ENCODE measurements at regions not wholly inside any gene's neighbourhood (a gene's known extent, or its start where the extent isn't known, plus 50 kb on each side); places are given as distances from the start of the nearest gene placed in this dataset.

DNA sequence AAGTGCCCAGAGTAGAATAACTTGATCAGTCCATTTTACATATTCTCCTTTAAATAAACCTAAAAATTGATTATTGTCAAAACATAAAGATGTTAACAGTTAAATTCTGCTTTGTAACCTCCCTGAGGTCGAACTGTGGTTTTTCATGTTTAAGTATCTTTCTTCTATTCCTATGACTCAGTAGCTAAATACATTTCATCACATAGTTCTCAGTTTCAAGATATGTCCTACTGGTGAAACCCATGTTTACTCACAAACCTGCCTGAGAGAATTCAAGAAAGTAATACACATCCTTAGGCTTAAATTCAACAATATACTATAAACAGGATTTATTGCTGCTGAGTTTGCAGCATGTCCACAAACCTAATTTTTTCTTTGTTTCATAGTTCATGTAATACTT lies 692.9 kb downstream of the ZPLD1 start:
- TF ChIP-seq POLR2AphosphoS5 (IDR thresholded peaks at IDR 0.05; ENCODE audit: low read depth), result no peak
- no peak for TF ChIP-seq CTCF (IDR thresholded peaks at IDR 0.05; ENCODE audit: insufficient read depth, low read length)
- TF ChIP-seq, protein P1, sequence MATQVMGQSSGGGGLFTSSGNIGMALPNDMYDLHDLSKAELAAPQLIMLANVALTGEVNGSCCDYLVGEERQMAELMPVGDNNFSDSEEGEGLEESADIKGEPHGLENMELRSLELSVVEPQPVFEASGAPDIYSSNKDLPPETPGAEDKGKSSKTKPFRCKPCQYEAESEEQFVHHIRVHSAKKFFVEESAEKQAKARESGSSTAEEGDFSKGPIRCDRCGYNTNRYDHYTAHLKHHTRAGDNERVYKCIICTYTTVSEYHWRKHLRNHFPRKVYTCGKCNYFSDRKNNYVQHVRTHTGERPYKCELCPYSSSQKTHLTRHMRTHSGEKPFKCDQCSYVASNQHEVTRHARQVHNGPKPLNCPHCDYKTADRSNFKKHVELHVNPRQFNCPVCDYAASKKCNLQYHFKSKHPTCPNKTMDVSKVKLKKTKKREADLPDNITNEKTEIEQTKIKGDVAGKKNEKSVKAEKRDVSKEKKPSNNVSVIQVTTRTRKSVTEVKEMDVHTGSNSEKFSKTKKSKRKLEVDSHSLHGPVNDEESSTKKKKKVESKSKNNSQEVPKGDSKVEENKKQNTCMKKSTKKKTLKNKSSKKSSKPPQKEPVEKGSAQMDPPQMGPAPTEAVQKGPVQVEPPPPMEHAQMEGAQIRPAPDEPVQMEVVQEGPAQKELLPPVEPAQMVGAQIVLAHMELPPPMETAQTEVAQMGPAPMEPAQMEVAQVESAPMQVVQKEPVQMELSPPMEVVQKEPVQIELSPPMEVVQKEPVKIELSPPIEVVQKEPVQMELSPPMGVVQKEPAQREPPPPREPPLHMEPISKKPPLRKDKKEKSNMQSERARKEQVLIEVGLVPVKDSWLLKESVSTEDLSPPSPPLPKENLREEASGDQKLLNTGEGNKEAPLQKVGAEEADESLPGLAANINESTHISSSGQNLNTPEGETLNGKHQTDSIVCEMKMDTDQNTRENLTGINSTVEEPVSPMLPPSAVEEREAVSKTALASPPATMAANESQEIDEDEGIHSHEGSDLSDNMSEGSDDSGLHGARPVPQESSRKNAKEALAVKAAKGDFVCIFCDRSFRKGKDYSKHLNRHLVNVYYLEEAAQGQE (IDR thresholded peaks at IDR 0.05; ENCODE audit: insufficient replicate concordance, low read depth), result no peak
- no peak for TF ChIP-seq SPI1 (IDR thresholded peaks at IDR 0.05; ENCODE audit: borderline replicate concordance, low read depth)

All from HL-60 (cell line).